ENCODE measurements at regions not wholly inside any gene's neighbourhood (a gene's known extent, or its start where the extent isn't known, plus 50 kb on each side); places are given as distances from the start of the nearest gene placed in this dataset.

DNA sequence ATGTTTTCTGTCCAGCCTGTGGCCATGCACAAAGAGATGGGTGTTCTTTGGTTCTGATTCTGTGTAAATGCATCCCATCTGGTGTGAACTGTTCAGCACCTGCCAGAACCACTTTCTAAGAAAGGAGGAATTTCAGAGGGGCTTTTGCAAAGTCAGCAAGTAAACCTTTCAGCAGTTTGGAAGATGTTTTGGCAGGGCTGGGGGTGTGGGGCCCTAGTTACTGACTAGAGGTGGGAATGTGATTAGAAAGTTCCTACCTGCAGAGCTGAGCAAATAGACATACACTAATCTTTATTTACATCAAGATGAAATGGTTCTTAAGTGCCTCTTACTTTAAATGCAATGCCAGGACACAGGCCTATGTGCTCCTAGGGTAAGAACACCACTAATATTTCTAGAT lies 378.1 kb upstream of the USP24 start:
- intact Hi-C loops (cut with DNase I; ENCODE audit: low total_unique reads): no loop called here
- DNase-seq (ENCODE audit: low spot score in 2 of 2): no peak
- H3K4me3 ChIP-seq (ENCODE audit: low read depth, poor library complexity, severe bottlenecking): no peak overlapping the region
- TF ChIP-seq, protein P1, sequence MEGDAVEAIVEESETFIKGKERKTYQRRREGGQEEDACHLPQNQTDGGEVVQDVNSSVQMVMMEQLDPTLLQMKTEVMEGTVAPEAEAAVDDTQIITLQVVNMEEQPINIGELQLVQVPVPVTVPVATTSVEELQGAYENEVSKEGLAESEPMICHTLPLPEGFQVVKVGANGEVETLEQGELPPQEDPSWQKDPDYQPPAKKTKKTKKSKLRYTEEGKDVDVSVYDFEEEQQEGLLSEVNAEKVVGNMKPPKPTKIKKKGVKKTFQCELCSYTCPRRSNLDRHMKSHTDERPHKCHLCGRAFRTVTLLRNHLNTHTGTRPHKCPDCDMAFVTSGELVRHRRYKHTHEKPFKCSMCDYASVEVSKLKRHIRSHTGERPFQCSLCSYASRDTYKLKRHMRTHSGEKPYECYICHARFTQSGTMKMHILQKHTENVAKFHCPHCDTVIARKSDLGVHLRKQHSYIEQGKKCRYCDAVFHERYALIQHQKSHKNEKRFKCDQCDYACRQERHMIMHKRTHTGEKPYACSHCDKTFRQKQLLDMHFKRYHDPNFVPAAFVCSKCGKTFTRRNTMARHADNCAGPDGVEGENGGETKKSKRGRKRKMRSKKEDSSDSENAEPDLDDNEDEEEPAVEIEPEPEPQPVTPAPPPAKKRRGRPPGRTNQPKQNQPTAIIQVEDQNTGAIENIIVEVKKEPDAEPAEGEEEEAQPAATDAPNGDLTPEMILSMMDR (IDR thresholded peaks at IDR 0.05): no peak
- TF ChIP-seq POLR2A (IDR thresholded peaks at IDR 0.05): no peak

- 97 to 98% methylated on average over 2 of the region's 2 CpGs for WGBS, 2 donors
- DNase-seq (ENCODE audit: low spot score in 2 of 2): no peak
Observed at GRCh38 chr1:55592122-55592521, 377.0 kb upstream of the USP24 start.

DNA sequence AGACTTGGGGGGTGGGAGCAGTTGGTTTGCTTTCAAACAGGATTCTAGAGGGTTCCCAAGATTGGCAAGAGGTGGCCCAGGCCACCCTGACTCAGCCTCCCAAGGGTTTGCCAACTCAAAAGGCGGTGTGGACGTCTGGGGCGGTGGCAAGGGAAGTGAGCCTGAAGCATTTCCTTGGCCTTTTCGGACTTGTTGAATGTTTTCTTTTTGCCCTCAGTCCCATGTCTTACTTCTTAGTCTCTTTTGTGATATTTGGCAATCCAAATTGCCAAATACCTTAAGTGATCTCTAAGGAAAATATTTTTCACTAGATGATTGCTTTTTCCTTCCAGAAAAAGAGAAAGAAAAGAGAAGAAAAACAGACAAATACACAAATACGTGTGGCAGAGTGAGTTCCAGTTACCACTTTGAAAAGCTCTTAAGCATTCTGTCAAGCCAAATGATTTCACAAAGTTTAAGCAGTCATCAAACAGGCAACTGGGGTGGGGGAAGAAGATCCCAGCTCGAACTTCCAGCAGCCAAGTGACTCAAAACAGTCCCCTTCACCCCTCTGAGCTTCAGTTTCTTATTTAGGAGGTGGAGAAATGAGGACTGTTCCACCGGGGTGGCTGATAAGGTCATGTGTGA lies 374.6 kb upstream of the USP24 start:
- 37 to 54% methylated on average over 7 of the region's 7 CpGs for WGBS, 2 donors
- TF ChIP-seq POLR2A (IDR thresholded peaks at IDR 0.05): no peak
- TF ChIP-seq, protein P1 (IDR thresholded peaks at IDR 0.05): no peak
- intact Hi-C loops (cut with DNase I; ENCODE audit: low total_unique reads): no loop called here
- H3K4me3 ChIP-seq (ENCODE audit: low read depth, poor library complexity, severe bottlenecking): no peak overlapping the region
- no peak for DNase-seq (ENCODE audit: low spot score in 2 of 2)

More at GRCh38 chr1:55592122-55592521, 377.0 kb upstream of the USP24 start:
- intact Hi-C loops (cut with DNase I; ENCODE audit: low total_unique reads): no loop called here
- H3K4me3 ChIP-seq (ENCODE audit: low read depth, poor library complexity, severe bottlenecking): no peak overlapping the region
- TF ChIP-seq POLR2A (IDR thresholded peaks at IDR 0.05): no peak
- TF ChIP-seq, protein P1 (IDR thresholded peaks at IDR 0.05): no peak

DNA sequence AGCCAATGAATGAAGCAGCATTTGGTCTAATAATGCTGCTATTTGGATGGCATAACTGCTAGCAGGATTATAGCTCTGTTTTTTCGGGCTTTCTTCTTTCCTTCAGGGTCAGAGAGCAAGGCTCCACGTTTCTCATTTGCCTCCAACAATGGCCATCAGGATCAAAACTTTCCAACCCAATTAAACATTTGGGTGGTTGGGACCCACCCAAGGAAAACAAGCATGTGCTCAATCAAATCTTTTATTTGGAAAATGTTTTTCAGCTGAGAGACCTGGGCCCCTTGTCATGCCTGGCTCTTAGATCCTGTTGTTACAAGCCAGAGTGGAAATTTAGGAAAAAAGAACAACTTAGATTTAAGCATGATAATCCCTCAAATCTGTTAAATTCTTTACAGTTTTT lies 373.1 kb upstream of the USP24 start:
- H3K4me3 ChIP-seq (ENCODE audit: low read depth, poor library complexity, severe bottlenecking): no peak overlapping the region
- TF ChIP-seq, protein P1 (IDR thresholded peaks at IDR 0.05): no peak
- TF ChIP-seq POLR2A (IDR thresholded peaks at IDR 0.05): no peak
- 45 to 49% methylated on average over 2 of the region's 2 CpGs for WGBS, 2 donors
- intact Hi-C loops (cut with DNase I; ENCODE audit: low total_unique reads): no loop called here
- DNase-seq (ENCODE audit: low spot score in 2 of 2): no peak

DNA sequence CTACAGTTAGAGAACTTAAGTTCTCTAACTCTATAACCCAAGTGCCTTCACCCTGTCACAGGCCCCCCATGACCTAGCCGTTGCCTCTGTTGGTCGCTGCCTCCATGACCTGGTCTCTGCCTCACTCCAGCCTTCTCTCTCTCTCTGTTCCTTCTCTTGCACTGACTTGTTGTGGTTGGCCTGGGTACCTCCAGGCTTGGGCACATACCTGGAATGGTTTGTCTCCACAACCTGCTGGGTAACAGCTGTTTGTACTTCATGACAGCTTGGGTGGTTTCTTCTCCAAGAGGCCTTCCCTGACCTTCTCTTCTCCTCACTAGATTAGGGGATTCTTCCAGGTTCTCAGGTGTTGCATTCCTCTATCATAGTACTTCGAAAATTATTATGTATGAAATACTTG lies 371.6 kb upstream of the USP24 start:
- TF ChIP-seq, protein P1 (IDR thresholded peaks at IDR 0.05): no peak
- no peak for TF ChIP-seq POLR2A (IDR thresholded peaks at IDR 0.05)
- no peak overlapping the region for H3K4me3 ChIP-seq (ENCODE audit: low read depth, poor library complexity, severe bottlenecking)
- intact Hi-C loops (cut with DNase I; ENCODE audit: low total_unique reads): no loop called here
- WGBS, 2 donors: 88 to 89% methylated on average over 3 of the region's 3 CpGs
- DNase-seq (ENCODE audit: low spot score in 2 of 2): no peak

DNA sequence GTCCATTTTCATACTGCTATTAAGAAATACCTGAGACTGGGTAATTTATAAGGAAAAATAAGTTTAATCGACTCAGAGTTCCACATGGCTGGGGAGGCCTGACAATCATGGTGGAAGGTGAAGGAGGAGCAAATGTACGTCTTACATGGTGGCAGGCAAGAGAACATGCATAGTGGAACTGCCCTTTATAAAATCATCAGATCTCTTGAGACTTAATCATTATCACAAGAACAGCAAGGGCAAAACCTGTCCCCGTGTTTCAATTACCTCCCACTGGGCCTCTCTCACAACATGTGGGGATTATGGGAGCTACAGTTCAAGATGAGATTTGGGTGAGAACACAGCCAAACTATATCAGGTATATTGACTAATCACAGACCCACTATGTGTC lies 370.2 kb upstream of the USP24 start:
- no peak overlapping the region for H3K4me3 ChIP-seq (ENCODE audit: low read depth, poor library complexity, severe bottlenecking)
- TF ChIP-seq POLR2A (IDR thresholded peaks at IDR 0.05): no peak
- TF ChIP-seq, protein P1 (IDR thresholded peaks at IDR 0.05): no peak
- WGBS, 2 donors: 64 to 71% methylated on average over 3 of the region's 3 CpGs
- intact Hi-C loops (cut with DNase I; ENCODE audit: low total_unique reads): no loop called here
- no peak for DNase-seq (ENCODE audit: low spot score in 2 of 2)

All from lower leg skin (tissue), 4 donors.